GM20431 (cell line): ENCODE measurements at regions not wholly inside any gene's neighbourhood (a gene's known extent, or its start where the extent isn't known, plus 50 kb on each side); places are given as distances from the start of the nearest gene placed in this dataset.

Source experiments
- in situ Hi-C: fragments of 300-500 bp; cut with MseI, MboI; formaldehyde crosslinking; loops from one replicate; pipeline ENCODE4 v1.15.0; 2020; ENCODE audit warnings: low sequenced_read_pairs; ENCODE audit not compliant: unreplicated experiment

DNA sequence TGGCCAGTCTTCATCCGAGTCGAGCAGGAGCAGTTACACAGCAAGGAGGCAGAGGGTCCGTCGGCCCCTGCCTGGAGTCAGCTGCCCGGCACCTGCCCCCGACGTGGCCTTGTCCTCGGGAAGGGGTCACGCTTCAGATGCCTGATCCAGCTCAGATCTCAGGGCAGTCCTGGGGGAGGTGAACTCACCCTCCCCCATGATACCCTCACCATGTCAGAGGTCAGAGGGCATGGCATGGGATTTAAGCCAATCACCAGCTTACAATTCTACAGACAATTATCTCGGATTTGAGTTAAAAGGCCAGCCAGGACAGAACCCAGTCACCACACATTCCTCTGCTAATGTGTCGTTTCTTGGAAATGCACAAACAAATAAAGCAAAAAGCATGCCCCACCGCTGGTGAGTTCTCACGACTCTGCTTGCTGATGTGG, 211.3 kb downstream of the FOXL1 start:
- in situ Hi-C loops = no loop called here

DNA sequence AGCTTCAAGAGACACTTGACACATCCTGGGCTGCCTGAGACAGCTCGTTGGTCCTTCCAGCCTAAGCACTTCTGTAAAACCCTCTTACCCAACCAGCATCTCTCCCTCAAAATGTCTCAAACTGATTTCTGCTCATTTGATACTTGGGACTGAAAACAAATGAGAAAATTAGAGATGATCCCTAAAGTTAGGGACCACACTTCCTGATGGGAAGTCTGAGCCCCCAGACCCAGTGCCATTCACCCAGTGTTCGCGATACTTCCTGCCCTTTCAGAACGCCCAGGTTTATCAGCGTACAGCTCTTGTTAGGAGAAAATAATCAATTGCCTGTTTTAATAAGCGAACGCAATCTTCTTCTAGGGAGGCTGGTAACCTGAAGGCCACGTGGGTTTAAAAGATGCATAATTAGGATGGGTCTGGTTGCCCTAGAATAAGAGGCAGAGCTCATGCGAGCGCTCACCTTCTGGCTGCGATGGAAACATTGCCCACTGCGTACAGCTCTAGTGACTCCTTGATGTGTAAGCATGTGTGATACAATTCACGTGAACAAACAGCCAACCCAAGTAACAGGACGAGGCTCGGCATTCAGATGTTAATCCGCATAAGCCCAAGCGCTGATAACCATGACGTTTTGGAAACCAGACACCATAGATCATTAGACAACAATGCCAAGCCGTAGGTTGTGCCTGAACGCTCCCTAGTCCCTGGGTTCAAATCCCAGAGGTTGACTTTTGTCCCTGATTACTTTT, 213.1 kb downstream of the FOXL1 start:
- in situ Hi-C loops = no loop called here

DNA sequence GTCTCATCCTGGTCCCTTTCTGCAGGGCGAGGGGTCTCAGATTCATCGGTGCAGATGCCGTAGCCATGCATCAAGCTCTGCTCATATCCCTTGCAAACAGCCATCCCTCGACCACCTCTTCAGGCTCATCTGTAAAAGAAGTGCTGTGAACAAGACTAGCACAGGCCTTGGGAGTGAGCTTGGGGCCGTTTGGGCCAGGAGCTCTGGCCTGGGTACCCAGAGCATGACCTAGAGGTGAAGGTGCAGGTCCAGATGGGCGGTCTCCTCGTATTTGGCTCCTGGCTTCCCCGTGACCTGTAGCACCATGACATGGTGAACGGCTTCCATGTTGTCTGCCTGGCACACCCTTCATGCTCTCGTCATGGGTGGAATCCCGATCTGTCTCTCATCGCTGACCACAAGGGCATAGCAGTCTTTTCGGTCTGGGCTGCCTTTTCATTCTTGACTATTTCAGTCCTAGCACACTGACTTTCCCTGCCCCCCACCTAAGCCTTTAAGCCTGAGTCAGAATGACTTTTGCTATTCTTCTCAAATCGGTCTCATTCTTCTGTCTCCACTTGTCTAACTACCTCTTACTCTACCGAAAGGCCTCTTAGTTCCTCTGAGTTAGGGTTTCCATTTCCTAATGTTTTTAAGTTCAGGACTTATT, 216.0 kb downstream of the FOXL1 start:
- in situ Hi-C loops = no loop called here

DNA sequence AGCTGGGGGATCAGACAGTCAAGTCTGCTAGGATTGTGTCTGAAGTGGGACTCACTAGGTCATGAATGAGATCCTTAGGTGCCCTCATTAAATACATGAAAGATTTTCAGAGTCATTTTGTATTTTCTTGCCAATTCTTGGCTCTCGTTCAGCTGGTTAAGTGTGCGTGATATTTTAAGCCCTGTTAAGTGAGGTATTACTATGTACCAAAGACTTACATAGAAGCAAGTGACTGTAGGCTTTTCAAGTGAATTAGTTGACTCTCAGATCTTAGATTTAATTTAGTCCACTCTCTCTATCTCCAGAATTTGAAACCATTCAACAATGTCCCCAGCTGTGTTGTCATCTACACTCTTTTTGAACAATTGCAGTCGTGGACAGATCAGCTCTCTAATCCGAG, 219.4 kb downstream of the FOXL1 start:
- in situ Hi-C loops = no loop called here

DNA sequence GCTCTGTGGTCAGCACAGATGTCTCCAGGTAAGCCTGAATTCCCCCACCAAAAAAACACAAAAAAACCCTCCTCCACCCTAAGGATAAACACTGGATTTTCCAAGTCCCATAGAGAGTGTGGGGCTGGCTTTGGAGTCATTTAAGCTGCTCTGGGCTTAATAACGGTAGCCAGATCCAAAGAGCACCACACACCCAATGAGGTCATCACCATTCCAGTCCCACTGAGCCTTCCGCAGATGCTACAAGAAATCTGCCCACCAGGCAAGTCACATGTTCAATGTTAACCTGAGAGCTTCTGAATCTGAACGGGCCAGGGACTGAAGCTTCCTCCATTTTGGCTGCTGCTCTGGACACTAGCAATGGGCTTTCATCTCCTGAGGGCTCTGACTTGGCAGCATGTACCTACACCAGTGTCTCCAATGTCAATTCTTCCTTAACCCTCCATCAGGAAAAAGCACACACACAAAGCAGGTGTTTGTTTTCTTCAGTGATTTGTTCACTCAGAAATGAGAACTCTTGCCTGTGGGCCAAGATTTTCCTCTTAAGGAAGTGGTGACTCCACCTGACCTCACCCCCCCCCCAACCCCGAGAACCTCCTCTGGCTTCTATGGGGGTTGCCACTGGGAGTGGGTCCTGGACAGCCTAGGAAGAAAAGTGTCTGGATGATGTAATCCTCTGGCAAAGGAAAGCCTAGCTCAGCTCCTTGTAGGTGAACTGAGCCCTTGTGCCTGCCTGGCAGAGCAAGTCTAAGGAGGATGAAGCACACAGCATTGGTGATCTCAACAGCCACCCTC, 220.1 kb downstream of the FOXL1 start:
- in situ Hi-C loops = no loop called here

DNA sequence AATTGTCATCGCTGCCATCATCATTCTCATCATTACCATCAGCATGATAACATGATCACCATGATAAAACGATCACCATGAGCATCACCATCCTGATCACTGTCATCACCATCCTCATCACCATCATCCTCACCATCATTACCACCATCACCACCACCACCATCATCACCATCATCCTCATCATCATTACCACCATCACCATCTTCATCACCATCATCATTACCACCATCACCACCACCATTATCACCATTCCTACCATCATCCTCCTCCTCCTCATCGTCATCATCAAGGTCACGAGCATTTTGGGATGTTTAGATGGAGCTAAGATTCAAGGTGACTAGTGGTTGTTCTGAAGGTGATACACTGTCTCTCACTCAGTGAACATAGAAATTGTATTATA, 221.0 kb downstream of the FOXL1 start:
- in situ Hi-C loops = no loop called here

DNA sequence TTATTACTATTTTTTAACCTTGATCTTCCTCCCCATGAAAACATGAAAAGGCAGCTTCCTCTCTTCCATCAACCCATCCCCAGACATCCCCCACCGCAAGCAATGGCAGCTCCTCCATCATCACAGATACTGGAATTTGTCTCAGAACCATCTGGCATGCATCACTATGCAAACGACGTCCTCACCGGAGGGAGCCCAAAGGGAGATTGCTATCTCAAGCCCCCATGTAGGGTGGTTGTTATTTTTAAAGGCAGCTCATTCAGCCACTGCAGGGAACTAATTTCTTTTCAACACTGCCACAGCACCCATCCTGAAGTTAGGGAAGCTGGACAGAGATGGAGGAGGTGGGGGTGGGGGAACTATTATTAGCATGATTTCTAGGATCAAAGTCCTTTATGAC, 222.5 kb downstream of the FOXL1 start:
- in situ Hi-C loops = no loop called here

DNA sequence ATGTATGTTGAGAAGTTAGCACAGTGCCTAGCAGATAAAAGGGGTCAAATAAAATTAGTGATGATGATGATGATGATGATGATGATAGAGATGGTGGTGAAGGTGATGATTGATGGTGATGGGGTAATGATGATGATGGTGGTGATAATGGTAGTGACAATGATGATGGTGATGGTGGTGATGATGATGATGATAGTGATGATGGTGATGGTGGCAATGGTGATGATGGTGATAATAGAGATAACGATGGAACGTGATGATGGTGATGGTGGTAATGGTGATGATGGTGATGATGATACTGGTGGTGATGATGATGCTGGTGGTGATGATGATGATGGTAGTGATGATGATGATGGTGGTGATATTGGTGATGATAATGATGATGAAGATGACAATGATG, 223.7 kb downstream of the FOXL1 start:
- in situ Hi-C loops = no loop called here

DNA sequence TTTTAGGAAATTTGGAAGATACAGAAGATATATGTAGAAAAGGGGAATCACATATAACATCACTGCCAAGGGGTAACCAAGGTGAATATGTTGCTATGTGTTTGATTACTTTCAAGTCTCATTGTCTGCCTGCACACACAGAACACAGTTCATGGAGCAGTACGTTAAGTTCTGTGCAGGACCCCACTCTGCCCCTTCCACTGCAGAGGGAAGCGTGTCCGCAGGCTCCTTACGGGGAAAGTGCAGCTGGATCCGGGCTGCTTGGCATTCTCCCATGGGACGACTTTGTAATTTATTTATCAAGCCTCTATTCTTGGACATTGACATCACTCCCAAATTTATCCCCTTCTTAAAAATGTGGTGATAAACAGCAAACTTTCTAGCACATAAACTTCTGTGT, 226.8 kb downstream of the FOXL1 start:
- in situ Hi-C loops = no loop called here

DNA sequence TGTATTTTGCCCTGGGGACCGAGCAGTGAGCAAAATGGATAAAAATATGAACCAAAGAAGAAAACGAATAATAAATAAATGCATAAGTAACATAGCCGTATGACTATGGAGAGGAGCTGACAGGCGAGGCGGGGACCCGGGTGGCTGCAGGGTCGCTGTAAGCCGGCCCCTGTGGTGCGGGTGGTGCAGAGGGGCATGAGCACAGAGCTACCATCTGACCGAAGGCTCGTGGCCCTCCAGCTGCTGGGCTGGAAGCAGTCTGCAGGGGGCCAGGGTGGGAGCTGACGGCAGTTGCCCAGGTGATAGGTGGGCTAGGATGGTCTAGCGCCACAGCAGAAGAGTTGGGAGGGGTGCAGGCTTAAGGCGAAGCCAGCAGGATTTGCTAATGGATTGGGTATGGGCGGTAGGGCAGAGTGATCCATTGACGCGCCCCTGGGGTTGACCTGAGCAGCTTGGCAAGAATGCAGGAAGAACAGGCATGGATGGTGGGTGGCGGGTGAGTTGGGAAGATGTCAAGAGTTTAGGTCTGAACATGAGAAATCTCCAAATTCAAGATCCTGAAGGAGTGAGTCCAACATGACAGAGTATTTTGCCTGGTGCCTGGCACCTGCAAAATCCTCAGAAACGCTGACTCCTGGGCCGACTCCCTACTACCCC, 228.0 kb downstream of the FOXL1 start:
- in situ Hi-C loops = no loop called here

DNA sequence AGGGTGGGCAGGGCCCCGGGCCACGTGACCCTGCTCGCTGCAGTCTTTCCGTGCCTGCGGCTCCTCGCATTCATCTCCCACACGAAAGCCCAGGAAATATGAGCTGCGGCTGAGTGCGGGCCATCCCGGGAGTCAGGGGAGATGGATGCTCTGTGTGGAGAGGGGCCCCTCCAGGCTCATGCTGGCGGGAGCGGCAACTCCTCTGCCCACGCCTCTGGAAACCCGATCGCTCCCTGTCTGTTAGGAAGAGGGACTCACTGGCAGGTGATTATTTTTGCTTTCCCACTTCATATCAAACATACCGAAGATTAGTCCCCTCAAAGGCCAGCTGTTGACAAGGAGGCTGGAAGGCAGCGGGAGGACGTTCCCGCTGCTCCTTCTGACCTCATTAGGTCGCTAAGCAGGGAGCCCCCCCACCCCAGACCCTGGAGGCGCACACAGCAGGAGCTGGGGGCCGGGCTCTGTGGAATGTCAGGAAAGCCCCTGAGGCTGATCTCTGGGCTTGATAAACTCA, 228.5 kb downstream of the FOXL1 start:
- in situ Hi-C loops = no loop called here

DNA sequence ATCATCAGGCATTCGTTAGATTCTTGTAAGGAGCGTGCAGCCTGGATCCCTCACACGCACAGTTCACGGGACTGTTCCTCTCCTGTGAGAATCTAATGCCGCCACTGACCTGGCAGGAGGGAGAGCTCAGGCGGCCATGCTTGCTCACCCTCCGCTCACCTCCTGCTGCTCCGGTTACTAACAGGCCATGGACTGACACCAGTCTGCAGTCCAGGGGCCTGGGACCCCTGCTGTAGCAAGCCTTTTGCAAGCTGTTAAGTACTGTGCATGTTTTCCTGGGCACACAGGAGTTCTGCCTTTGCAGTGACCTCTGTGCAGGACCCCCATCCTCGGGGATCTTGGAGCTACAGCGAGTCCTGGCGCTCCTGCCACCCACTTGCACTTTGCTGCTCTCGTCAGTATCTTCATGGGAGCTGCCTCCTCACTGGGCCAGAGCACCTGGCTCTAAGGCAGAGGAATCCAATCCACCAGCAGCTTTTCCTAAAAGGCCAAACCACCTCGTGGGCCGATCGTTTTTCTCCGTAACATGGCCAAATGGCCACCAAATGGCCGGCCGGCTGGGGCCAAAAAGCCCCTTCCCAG, 230.6 kb downstream of the FOXL1 start:
- in situ Hi-C loops = no loop called here

DNA sequence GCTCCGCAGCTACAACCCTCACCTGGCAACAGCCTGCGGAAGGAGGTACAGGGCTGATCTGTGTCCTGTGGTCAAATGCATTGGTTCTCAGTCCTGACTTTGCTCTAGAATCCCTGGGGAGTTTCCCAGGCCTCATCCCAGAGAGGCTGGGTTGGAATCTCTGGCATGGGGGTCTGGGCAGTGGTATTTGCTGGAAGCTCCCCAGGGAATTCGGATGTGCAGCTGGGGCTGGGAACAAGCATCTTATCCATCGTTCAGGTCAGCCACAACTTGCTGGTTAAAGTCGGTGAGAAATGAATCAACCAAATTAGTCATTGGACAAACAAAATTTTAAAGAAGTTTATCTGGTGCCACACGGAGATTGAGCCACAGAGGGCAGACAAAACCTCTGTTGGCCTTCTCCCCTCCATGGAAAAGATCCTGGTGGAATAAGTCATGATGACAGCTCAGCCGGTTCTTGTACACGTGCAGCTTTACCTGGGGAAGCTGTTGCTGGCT, 231.2 kb downstream of the FOXL1 start:
- in situ Hi-C loops = no loop called here

DNA sequence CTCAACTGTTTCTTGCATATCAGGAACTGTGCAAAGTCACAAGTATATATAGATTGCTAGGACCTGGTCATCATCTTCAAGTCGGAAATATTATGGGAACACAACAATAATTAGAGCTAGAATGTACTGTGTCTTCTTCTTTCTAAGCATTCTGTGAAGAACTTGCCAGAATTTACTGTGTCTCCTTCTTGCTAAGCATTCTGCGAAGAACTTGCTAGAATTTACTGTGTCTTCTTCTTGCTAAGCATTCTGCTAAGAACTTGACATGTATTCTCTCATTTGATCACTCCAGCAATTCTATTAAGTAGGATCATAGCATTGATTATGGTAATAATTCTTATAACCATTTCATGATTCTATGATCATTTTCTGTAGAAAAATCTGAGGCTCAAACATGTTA, 231.7 kb downstream of the FOXL1 start:
- in situ Hi-C loops = no loop called here

DNA sequence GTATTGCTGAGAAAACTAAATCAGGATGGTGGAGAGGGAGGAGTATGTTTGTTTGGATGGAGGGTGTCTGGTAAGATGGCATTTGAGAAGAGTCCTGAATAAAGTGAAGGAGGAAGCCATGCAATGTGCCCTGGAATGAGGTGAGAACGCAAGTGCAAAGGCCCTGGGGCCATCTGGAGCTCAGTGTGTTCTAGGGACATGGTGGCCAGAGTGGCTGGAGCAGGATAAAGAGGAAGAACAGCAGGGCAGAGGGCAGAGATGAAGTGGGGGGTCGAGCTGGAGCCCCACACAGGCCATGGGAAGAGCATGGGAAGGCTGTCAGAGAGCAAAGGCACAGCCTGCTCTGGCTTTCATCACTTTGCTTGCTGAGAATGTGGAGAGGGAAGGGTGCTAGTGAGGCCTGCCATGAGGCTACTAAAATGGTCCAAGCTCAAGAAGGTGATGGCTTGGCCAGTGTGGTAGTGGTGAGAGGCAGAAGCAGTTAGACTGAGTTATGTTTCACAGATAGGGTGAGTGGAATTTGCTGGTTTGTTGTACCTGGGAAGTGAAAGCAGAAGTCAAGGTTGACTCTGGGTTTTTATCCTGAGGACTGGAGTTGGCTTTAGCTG, 234.1 kb downstream of the FOXL1 start:
- in situ Hi-C loops = no loop called here

DNA sequence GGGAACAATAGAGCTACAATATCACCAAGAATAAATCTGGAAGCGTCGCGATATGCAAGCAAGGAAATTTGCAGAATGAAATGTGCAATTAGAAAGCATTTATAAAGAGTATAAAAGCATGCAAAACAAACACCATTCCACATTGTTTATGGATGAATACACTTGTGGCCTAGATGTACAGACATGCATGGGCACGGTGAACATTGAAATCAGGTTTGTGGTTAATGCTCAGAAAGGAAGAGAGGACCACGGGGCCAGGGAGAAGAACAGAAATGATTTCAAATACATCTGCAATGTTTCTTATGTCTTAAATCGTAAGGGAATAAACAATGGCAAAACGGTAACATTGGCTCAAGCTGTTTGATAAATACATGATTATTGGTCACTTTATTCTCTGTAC, 235.9 kb downstream of the FOXL1 start:
- in situ Hi-C loops = no loop called here

DNA sequence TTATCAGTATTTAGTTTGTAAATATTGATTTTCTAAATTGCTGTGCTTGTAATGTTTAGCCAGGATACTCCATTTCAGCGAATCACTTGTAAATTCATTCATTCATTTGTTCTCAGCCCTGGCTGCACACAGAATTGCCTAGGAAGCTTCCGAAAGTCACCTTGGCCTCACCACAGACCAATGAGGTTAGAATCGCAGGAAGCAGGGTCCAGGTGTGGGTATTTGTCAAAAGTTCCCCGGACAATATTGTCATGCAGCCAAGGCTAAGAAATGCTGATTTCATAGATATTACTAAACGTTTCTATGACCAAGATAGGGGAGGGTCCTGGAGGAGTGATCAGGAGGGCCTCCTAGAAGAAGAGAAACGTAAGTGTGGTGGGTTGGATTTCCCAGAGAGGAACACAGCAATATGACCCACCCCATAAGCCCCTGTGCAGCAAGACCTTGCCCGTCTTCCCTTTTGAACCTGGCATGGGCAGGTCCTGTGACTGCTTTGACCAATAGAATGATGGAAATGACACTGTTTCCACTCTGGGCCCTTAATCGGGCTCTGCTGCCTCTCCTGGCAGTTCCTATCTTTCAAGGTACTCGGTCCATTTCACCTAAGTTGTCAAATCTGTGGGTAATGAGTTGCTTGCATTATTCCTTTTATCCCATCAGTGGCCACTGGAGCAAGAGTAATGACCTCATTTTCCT, 238.7 kb downstream of the FOXL1 start:
- in situ Hi-C loops = no loop called here

DNA sequence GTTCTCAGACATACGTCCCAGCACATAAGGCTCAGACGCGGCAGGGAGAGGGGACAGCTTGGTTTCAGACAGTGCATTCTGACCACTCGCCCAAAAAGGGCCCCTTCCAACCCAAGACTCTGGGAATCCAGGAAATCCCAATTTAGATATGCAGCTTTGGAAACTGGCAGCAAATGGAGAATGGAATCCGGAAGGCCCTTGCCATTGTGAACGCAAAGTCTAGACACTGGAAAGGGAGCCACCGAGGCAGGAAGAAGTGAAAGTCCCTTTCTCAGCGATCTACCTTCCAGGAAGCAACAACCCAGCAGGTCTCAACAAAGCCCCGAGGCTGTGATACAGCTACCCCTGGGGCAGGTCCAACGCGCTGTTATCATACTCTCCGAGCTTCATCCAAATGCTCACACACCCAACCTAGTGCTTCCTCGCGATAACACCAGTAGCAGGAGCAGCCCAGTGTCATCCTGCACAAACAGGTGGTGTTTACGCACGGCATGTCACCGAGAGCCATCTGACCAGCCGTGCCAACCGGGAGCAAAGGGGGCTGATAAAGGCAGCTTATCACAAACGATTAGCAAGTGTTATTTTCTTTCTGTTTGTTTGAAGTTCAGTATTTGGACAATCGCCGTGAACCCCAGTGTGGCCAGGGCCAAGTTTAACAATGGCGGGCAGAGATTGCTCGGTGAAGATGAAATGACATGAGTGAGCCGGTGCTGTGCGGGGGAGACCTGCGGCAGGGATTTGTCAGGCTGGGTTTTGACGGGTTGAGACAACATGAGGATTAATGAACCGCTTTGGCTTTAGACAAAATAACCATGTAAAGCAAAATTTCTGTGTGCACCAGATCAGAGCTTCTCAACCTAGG, 240.6 kb downstream of the FOXL1 start:
- in situ Hi-C loops = no loop called here
